H1 (cell line): ENCODE measurements at regions not wholly inside any gene's neighbourhood (a gene's known extent, or its start where the extent isn't known, plus 50 kb on each side); places are given as distances from the start of the nearest gene placed in this dataset.

Experiments used
- CTCF ChIA-PET: fragments of 300-600 bp; sonication (Branson Sonifier 250); formaldehyde crosslinking; loops from one replicate; lab custom pipeline; 2021; ENCODE audit not compliant: partially characterized antibody; lab: Charles Lee
- POLR2A ChIA-PET: fragments of 300-600 bp; sonication (Branson Sonifier 250); formaldehyde crosslinking; loops from one replicate; lab custom pipeline; 2021; ENCODE audit warnings: inconsistent platforms; ENCODE audit not compliant: partially characterized antibody; lab: Charles Lee
- DNase-seq, 2 experiments: peaks; one replicate each; pipeline versions ENCODE4 v3.0.0 to v3.0.0-alpha.2; 2010 to 2022; ENCODE audit warnings: low spot score in 2 of 2, low read depth in 1 of 2, mixed read lengths in 1 of 2
- FAIRE-seq: peaks from 2 replicates; lab custom pipeline; 2011; peaks lifted over from hg19 to GRCh38; lab: Jason Lieb, UNC
- H2AFZ ChIP-seq: 2 replicates; pipeline ENCODE4 v1.8.1; 2012; ENCODE audit warnings: low read length, inconsistent platforms
- H2AK5ac ChIP-seq: 2 replicates; pipeline ENCODE4 v1.6.1; 2013; ENCODE audit warnings: low read depth, low read length
- H2BK120ac ChIP-seq: replicated peaks from 2 replicates; pipeline ENCODE3; 2013; ENCODE audit warnings: low read depth, low read length, inconsistent platforms
- H2BK12ac ChIP-seq: 2 replicates; pipeline ENCODE4 v1.6.1; 2013; ENCODE audit warnings: low read depth, low read length
- H2BK15ac ChIP-seq: 2 replicates; pipeline ENCODE4 v1.6.1; 2013; ENCODE audit warnings: low read length
- H2BK20ac ChIP-seq: 2 replicates; pipeline ENCODE4 v1.6.1; 2013; ENCODE audit warnings: low read length
- H2BK5ac ChIP-seq: 2 replicates; pipeline ENCODE4 v1.6.1; 2013; ENCODE audit warnings: low read depth, low read length
- H3K14ac ChIP-seq: 2 replicates; pipeline ENCODE4 v1.6.1; 2013; ENCODE audit warnings: inconsistent platforms; ENCODE audit not compliant: insufficient read length
- H3K18ac ChIP-seq: 2 replicates; pipeline ENCODE4 v1.6.1; 2013; ENCODE audit warnings: low read length; ENCODE audit errors: extremely low read depth
- H3K23ac ChIP-seq: 2 replicates; pipeline ENCODE4 v1.6.1; 2013; ENCODE audit warnings: inconsistent platforms; ENCODE audit not compliant: insufficient read length
- H3K23me2 ChIP-seq: 2 replicates; pipeline ENCODE4 v1.6.1; 2013; ENCODE audit warnings: low read depth, low read length
- H3K27ac ChIP-seq: 2 replicates; pipeline ENCODE4 v1.6.1; 2011; ENCODE audit warnings: low read depth, low read length, inconsistent platforms
- H3K27me3 ChIP-seq, 4 experiments: replicated peaks in 1 of 4; 1 replicate in 1 of 4; 2 replicates in 3 of 4; pipeline versions ENCODE4 v1.6.1 to v1.8.1; 2011 to 2013; ENCODE audit warnings: low read length in 3 of 4, mild to moderate bottlenecking in 3 of 4, inconsistent platforms in 2 of 4, mixed read lengths in 2 of 4, moderate library complexity in 1 of 4; ENCODE audit not compliant: control insufficient read depth in 3 of 4, insufficient read depth in 3 of 4; ENCODE audit errors: extremely low read depth in 1 of 4
- H3K36me3 ChIP-seq, 4 experiments: 2 replicates each; pipeline versions ENCODE4 v1.6.1 to v1.8.1; 2011 to 2013; ENCODE audit warnings: mild to moderate bottlenecking in 4 of 4, low read length in 3 of 4, moderate library complexity in 2 of 4, control low read depth in 1 of 4, inconsistent platforms in 1 of 4; ENCODE audit not compliant: insufficient read depth in 4 of 4, control insufficient read depth in 2 of 4
- H3K4ac ChIP-seq: replicated peaks from 2 replicates; pipeline ENCODE3; 2013; ENCODE audit warnings: low read length, low read depth, mixed read lengths, inconsistent platforms; ENCODE audit not compliant: insufficient read length
- H3K4me1 ChIP-seq, 4 experiments: replicated peaks in 1 of 4; 1 replicate in 1 of 4; 2 replicates in 3 of 4; pipeline versions ENCODE4 v1.6.1 to v1.8.1; 2011 to 2013; ENCODE audit warnings: low read length in 3 of 4, inconsistent platforms in 2 of 4, mixed read lengths in 1 of 4; ENCODE audit not compliant: insufficient read depth in 4 of 4, control insufficient read depth in 3 of 4
- H3K4me2 ChIP-seq, 2 experiments: 2 replicates each; pipeline versions ENCODE4 v1.6.1 to v1.8.1; 2011 to 2013; ENCODE audit warnings: low read depth in 2 of 2, low read length in 2 of 2, control low read depth in 1 of 2, inconsistent platforms in 1 of 2, mild to moderate bottlenecking in 1 of 2; ENCODE audit not compliant: insufficient read depth in 1 of 2
- H3K4me3 ChIP-seq, 4 experiments: fragments of 200-600, 300-600 bp in 1 of 4; sonication (generic), shearing (Covaris generic), sonication (Bioruptor Twin) in 1 of 4; 2 replicates each; pipeline versions ENCODE4 v1.5.1 to v1.8.1; 2011 to 2016; ENCODE audit warnings: low read length in 4 of 4, low read depth in 3 of 4, control low read depth in 2 of 4, inconsistent platforms in 2 of 4, mild to moderate bottlenecking in 2 of 4, mixed read lengths in 1 of 4, moderate library complexity in 1 of 4; ENCODE audit not compliant: insufficient read depth in 2 of 4; ENCODE audit errors: extremely low read depth in 1 of 4
- H3K56ac ChIP-seq: replicated peaks from 2 replicates; pipeline ENCODE3; 2013; ENCODE audit warnings: low read depth, mild to moderate bottlenecking, mixed read lengths, low read length, inconsistent platforms; ENCODE audit not compliant: insufficient read length
- H3K79me1 ChIP-seq: 2 replicates; pipeline ENCODE4 v1.6.1; 2013; ENCODE audit warnings: low read depth, low read length, control low read depth
- H3K79me2 ChIP-seq, 2 experiments: 2 replicates each; pipeline versions ENCODE4 v1.6.1 to v1.8.1; 2012 to 2013; ENCODE audit warnings: low read length in 2 of 2, mild to moderate bottlenecking in 2 of 2, inconsistent platforms in 1 of 2; ENCODE audit not compliant: insufficient read depth in 2 of 2, control insufficient read depth in 1 of 2
- H3K9ac ChIP-seq, 4 experiments: replicated peaks in 1 of 4; 1 replicate in 1 of 4; 2 replicates in 3 of 4; pipeline versions ENCODE4 v1.6.1 to v1.8.1; 2011 to 2013; ENCODE audit warnings: low read depth in 3 of 4, low read length in 3 of 4, control low read depth in 2 of 4, mild to moderate bottlenecking in 2 of 4, moderate library complexity in 2 of 4, inconsistent platforms in 1 of 4; ENCODE audit errors: extremely low read depth in 1 of 4
- H3K9me3 ChIP-seq, 2 experiments: 2 replicates each; pipeline versions ENCODE4 v1.6.1 to v1.8.1; 2012 to 2013; ENCODE audit warnings: mild to moderate bottlenecking in 2 of 2, moderate library complexity in 2 of 2, control low read depth in 1 of 2, inconsistent platforms in 1 of 2, low read depth in 1 of 2, low read length in 1 of 2, mixed read lengths in 1 of 2; ENCODE audit not compliant: insufficient read depth in 2 of 2
- H4K20me1 ChIP-seq, 2 experiments: replicated peaks in 1 of 2; 2 replicates each; pipeline versions ENCODE3 to v1.8.1; 2011 to 2013; ENCODE audit warnings: inconsistent platforms in 2 of 2, low read length in 2 of 2, mild to moderate bottlenecking in 1 of 2; ENCODE audit not compliant: insufficient read depth in 2 of 2, control insufficient read depth in 1 of 2
- H4K5ac ChIP-seq: 2 replicates; pipeline ENCODE4 v1.6.1; 2013; ENCODE audit warnings: low read length, low read depth, mixed read lengths, inconsistent platforms; ENCODE audit not compliant: insufficient read length
- H4K8ac ChIP-seq: 2 replicates; pipeline ENCODE4 v1.8.0; 2013; ENCODE audit warnings: mild to moderate bottlenecking, moderate library complexity, low read length, inconsistent platforms; ENCODE audit not compliant: insufficient read depth; ENCODE audit errors: extremely low read depth
- H4K91ac ChIP-seq: replicated peaks from 2 replicates; pipeline ENCODE3; 2013; ENCODE audit warnings: low read length, mixed read lengths, inconsistent platforms; ENCODE audit not compliant: insufficient read length
- CHD1 ChIP-seq: IDR thresholded peaks from 2 replicates; pipeline ENCODE4 v1.6.1; 2012; ENCODE audit warnings: low read depth, low read length, improper control_type of control experiment
- EP300 ChIP-seq, 2 experiments: IDR thresholded peaks; 1 replicate in 1 of 2; 2 replicates in 1 of 2; pipeline ENCODE4 v1.6.1; 2011 to 2012; ENCODE audit warnings: low read depth in 2 of 2, low read length in 2 of 2, mild to moderate bottlenecking in 2 of 2, borderline replicate concordance in 1 of 2, inconsistent platforms in 1 of 2, moderate library complexity in 1 of 2
- EZH2 ChIP-seq: fragments of 200-600 bp; sonication (generic); IDR thresholded peaks from 2 replicates; pipeline ENCODE4 v1.7.1; 2012; ENCODE audit warnings: low read depth, mild to moderate bottlenecking, moderate library complexity, low read length, inconsistent platforms; ENCODE audit not compliant: severe bottlenecking
- HDAC2 ChIP-seq, 2 experiments: fragments of 300-600 bp in 1 of 2; sonication (generic) in 1 of 2; IDR thresholded peaks; 2 replicates each; pipeline ENCODE4 v1.6.1; 2011 to 2012; ENCODE audit warnings: low read depth in 2 of 2, low read length in 2 of 2, mild to moderate bottlenecking in 2 of 2, moderate library complexity in 2 of 2, borderline replicate concordance in 1 of 2, inconsistent platforms in 1 of 2
- HDAC6 ChIP-seq: IDR thresholded peaks from one replicate; pipeline ENCODE4 v1.7.1; 2012; ENCODE audit warnings: low read depth, mild to moderate bottlenecking, inconsistent platforms, low read length, moderate library complexity
- NRF1 ChIP-seq: IDR thresholded peaks from 2 replicates; pipeline ENCODE4 v1.6.1; 2011; ENCODE audit warnings: mild to moderate bottlenecking, low read depth, low read length, improper control_type of control experiment
- RAD21 ChIP-seq, 2 experiments: IDR thresholded peaks in 1 of 2; conservative IDR thresholded peaks in 1 of 2; 2 replicates each; pipeline ENCODE4 v1.6.1; 2011; ENCODE audit warnings: low read depth in 2 of 2, low read length in 2 of 2, improper control_type of control experiment in 1 of 2, inconsistent platforms in 1 of 2, mild to moderate bottlenecking in 1 of 2, moderate library complexity in 1 of 2
- RFX5 ChIP-seq: IDR thresholded peaks from 2 replicates; pipeline ENCODE4 v1.6.1; 2011; ENCODE audit warnings: low read depth, low read length, improper control_type of control experiment, borderline replicate concordance
- RNF2 ChIP-seq: fragments of 200-900, 300-1000 bp; sonication (generic); IDR thresholded peaks from 2 replicates; pipeline ENCODE4 v1.7.1; 2016; ENCODE audit warnings: borderline replicate concordance, low read depth, mild to moderate bottlenecking, antibody characterized with exemption, low read length; ENCODE audit not compliant: poor library complexity, severe bottlenecking; ENCODE audit errors: missing control alignments
- SIX5 ChIP-seq: IDR thresholded peaks from 2 replicates; pipeline ENCODE4 v1.6.1; 2011; ENCODE audit warnings: mild to moderate bottlenecking, low read depth, low read length
- SUZ12 ChIP-seq: fragments of 200-600 bp; sonication (generic); IDR thresholded peaks from 2 replicates; pipeline ENCODE4 v1.6.1; 2012; ENCODE audit warnings: mild to moderate bottlenecking, inconsistent platforms, low read length, moderate library complexity, mixed read lengths
- ZNF274 ChIP-seq: IDR thresholded peaks from 2 replicates; pipeline ENCODE4 v1.7.0; 2012; ENCODE audit warnings: low read length, borderline replicate concordance; ENCODE audit errors: extremely low read depth
- WGBS, 2 experiments: shearing (Covaris generic) in 1 of 2; methylation state at CpG; one replicate each; pipeline versions ENCODE4 v1.1.6 to v1.1.7; 2013 to 2015; ENCODE audit warnings: low lambda C conversion rate in 2 of 2, mixed read lengths in 2 of 2, inconsistent platforms in 1 of 2, low coverage in 1 of 2, missing lambda C conversion rate in 1 of 2; ENCODE audit not compliant: insufficient replicate concordance in 2 of 2, insufficient coverage in 1 of 2, insufficient read length in 1 of 2; ENCODE audit errors: extremely low coverage in 1 of 2, missing lambda C conversion rate in 1 of 2; 5-methylcytosine and 5-hydroxymethylcytosine counted together
- TF ChIP-seq, protein P1 (sequence below): IDR thresholded peaks from 2 replicates; pipeline ENCODE4 v1.6.1; 2012; ENCODE audit warnings: inconsistent platforms

GRCh38 chr5:57334475-57334874 is 148.1 kb downstream of the ACTBL2 start:
- no peak overlapping the region for H3K23ac ChIP-seq
- 67% methylated on average over 1 of the region's 1 CpG; no CpG with 5 or more reads in 1 of the 2 experiments for WGBS, 2 experiments
- H4K91ac ChIP-seq, result no peak overlapping the region
- H3K79me2 ChIP-seq, result no peaks in the 10 kb centered on the region
- no peak overlapping the region for H3K4ac ChIP-seq
- H3K56ac ChIP-seq, result no peak overlapping the region
- no peak overlapping the region for H2BK20ac ChIP-seq
- no peaks in the 10 kb centered on the region for H3K9me3 ChIP-seq
- no peak overlapping the region for H3K14ac ChIP-seq
- no peak overlapping the region for H3K18ac ChIP-seq
- no peak overlapping the region for H2BK5ac ChIP-seq
- no peak overlapping the region for H2BK120ac ChIP-seq
- H4K8ac ChIP-seq, result no peak overlapping the region
- no peaks in the 10 kb centered on the region for H3K23me2 ChIP-seq
- no peak overlapping the region for H3K9ac ChIP-seq
- no peaks in the 10 kb centered on the region for H3K27me3 ChIP-seq
- no peaks in the 10 kb centered on the region for H3K36me3 ChIP-seq
- ChIA-PET CTCF (interaction anchor here (0.9 to 1.4 kb wide), 2 partner anchors 9 to 195 kb away, joined by 3 read pairs; no protein-coding TSS in a partner anchor), POLR2A (no interaction called here)
- H3K27ac ChIP-seq, result no peak overlapping the region
- DNase-seq (no peak), FAIRE-seq (no peak)
- H3K79me1 ChIP-seq, result no peaks in the 10 kb centered on the region
- no peak overlapping the region for H4K5ac ChIP-seq
- H3K4me1 ChIP-seq, result no peaks in the 10 kb centered on the region
- H3K4me3 ChIP-seq, result no peak overlapping the region
- H2AK5ac ChIP-seq, result no peak overlapping the region
- H3K4me2 ChIP-seq, result no peak overlapping the region
- H4K20me1 ChIP-seq, result no peaks in the 10 kb centered on the region
- no peak overlapping the region for H2BK15ac ChIP-seq
- H2AFZ ChIP-seq, result no peak overlapping the region
- H2BK12ac ChIP-seq, result no peak overlapping the region
- TF ChIP-seq RAD21 (IDR thresholded peaks at IDR 0.05 in 1 of 2, conservative IDR thresholded peaks at IDR 0.05 in 1 of 2; ENCODE audit: low read depth in 2 of 2, low read length in 2 of 2), result no peak
- no peak for TF ChIP-seq HDAC6
- no peak for TF ChIP-seq HDAC2 (IDR thresholded peaks at IDR 0.05; ENCODE audit: borderline replicate concordance in 1 of 2, low read depth in 2 of 2, low read length in 2 of 2)
- TF ChIP-seq EP300 (IDR thresholded peaks at IDR 0.05; ENCODE audit: borderline replicate concordance in 1 of 2, low read depth in 2 of 2, low read length in 2 of 2), result no peak
- no peak for TF ChIP-seq RFX5
- no peak for TF ChIP-seq SIX5
- TF ChIP-seq RNF2, result no peak
- TF ChIP-seq, protein P1, sequence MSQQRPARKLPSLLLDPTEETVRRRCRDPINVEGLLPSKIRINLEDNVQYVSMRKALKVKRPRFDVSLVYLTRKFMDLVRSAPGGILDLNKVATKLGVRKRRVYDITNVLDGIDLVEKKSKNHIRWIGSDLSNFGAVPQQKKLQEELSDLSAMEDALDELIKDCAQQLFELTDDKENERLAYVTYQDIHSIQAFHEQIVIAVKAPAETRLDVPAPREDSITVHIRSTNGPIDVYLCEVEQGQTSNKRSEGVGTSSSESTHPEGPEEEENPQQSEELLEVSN, result no peak
- no peak for TF ChIP-seq EZH2
- no peak for TF ChIP-seq NRF1
- TF ChIP-seq SUZ12, result no peak
- no peak for TF ChIP-seq ZNF274
- TF ChIP-seq CHD1, result no peak
